ENCODE measurements at regions not wholly inside any gene's neighbourhood (a gene's known extent, or its start where the extent isn't known, plus 50 kb on each side); places are given as distances from the start of the nearest gene placed in this dataset.
"Not testable (repeated sequence)": the region's sequence is repeated elsewhere in the genome, so short reads cannot be mapped to it uniquely, and the experiment has no call there.

- TF ChIP-seq MLLT1 (IDR thresholded peaks at IDR 0.05) (no peak), MEF2B (IDR thresholded peaks at IDR 0.05; ENCODE audit: partially characterized antibody, poor library complexity, severe bottlenecking) (no peak), JUNB (IDR thresholded peaks at IDR 0.05) (no peak), MYB (IDR thresholded peaks at IDR 0.05; ENCODE audit: borderline replicate concordance, low read depth, low read length) (no peak), BRCA1 (IDR thresholded peaks at IDR 0.05; ENCODE audit: low read depth, low read length) (no peak), IKZF1 (conservative IDR thresholded peaks at IDR 0.05) (no peak), BCLAF1 (IDR thresholded peaks at IDR 0.05) (no peak), PRDM15 (CRISPR knock-in tag; IDR thresholded peaks at IDR 0.05) (no peak), ELK1 (IDR thresholded peaks at IDR 0.05; ENCODE audit: low read depth, low read length) (no peak)
These were observed 56.1 kb upstream of the NAB1 start (continued) for GRCh38 chr2:190592831-190593230.

GRCh38 chr2:190595879-190596278 lies 53.0 kb upstream of the NAB1 start:
- CTCF ChIA-PET; H3K79me2 ChIP-seq (ENCODE audit: control insufficient read depth, insufficient read depth, low read length); H3K4me3 ChIP-seq; H3K9me3 ChIP-seq (replicated peaks; ENCODE audit: control insufficient read depth, insufficient read depth, low read length); H3K27me3 ChIP-seq (replicated peaks in 1 of 2; ENCODE audit: control insufficient read depth in 2 of 2, insufficient read depth in 2 of 2, low read length in 1 of 2); POLR2A ChIA-PET; H3K9ac ChIP-seq (ENCODE audit: control insufficient read depth, insufficient read depth, low read length); H2AFZ ChIP-seq (ENCODE audit: control insufficient read depth, low read depth, low read length); in situ Hi-C loops (cut with MboI); H3K4me2 ChIP-seq (ENCODE audit: control insufficient read depth, insufficient read depth); FAIRE-seq; BruUV-seq (replicated peaks); H3K27ac ChIP-seq (ENCODE audit: control insufficient read depth, insufficient read depth); ATAC-seq; H3K36me3 ChIP-seq (ENCODE audit: control insufficient read depth in 2 of 2, insufficient read depth in 2 of 2, low read length in 1 of 2); DNase-seq (ENCODE audit: low read depth, low spot score); RAD21 ChIA-PET (ENCODE audit: unreplicated experiment); SMC1A ChIA-PET (ENCODE audit: uncharacterized antibody, unreplicated experiment); H4K20me1 ChIP-seq (ENCODE audit: control insufficient read depth, insufficient read depth); intact Hi-C loops (cut with micrococcal nuclease; ENCODE audit: unreplicated experiment); H3K4me1 ChIP-seq (ENCODE audit: control insufficient read depth, insufficient read depth, low read length): not testable (repeated sequence)
- WGBS (ENCODE audit: insufficient coverage, insufficient replicate concordance, low lambda C conversion rate, missing lambda C conversion rate), result 100% methylated on average over 1 of the region's 1 CpG
